NCI-H146 treated with DMSO at 0.1 percent for 48 hours (cell line): ENCODE measurements at regions not wholly inside any gene's neighbourhood (a gene's known extent, or its start where the extent isn't known, plus 50 kb on each side); places are given as distances from the start of the nearest gene placed in this dataset.

Experiments
- DNase-seq: peaks from one replicate; lab custom pipeline; 2025; ENCODE audit not compliant: unreplicated experiment; lab: John Stamatoyannopoulos, UW

- no peak for DNase-seq
Observed at GRCh38 chr1:183711741-183712361, 58.7 kb upstream of the APOBEC4 start.

- no peak for DNase-seq
Observed at GRCh38 chr1:183711165-183711682, 58.1 kb upstream of the APOBEC4 start.

- DNase-seq, result no peak
Observed at GRCh38 chr1:183710734-183711133, 57.6 kb upstream of the APOBEC4 start.

- no peak for DNase-seq
Observed at GRCh38 chr1:183710333-183710732, 57.2 kb upstream of the APOBEC4 start.

GRCh38 chr1:183704131-183704530 is 51.0 kb upstream of the APOBEC4 start:
- no peak for DNase-seq
